ENCODE measurements at regions not wholly inside any gene's neighbourhood (a gene's known extent, or its start where the extent isn't known, plus 50 kb on each side); places are given as distances from the start of the nearest gene placed in this dataset.

DNA sequence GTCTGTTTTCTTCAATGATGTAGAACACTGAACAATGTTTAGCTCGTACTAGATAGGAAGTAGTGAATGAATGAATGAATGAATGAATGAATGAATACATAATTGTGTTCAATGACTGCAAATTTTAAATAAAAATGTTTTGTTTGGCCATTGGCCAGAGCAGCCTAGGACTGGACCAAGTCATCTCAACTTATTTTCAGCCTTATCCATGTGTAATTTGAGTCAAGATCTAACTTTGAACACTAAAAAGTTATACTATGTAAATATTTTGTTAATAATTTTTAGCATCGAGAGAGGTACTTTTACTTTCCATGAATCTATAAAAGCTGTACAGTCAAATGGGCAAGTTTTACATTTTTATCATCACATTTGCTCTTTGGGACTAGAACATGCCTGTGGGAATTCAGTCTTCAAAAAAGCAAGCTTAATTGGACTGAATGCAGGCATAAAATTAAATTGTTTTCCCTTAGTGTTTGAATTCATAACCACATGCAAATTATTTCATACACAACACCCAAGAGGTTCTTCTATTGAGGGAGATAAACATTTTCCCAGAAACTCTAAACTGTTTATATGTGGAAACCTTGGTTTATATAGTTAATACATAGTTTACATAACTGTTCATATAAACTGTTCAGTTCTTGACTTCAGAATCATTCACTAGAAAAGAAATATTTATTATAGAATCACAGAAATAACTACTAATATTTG lies 222.1 kb upstream of the ANO3 start:
- DNase-seq = no peak

DNA sequence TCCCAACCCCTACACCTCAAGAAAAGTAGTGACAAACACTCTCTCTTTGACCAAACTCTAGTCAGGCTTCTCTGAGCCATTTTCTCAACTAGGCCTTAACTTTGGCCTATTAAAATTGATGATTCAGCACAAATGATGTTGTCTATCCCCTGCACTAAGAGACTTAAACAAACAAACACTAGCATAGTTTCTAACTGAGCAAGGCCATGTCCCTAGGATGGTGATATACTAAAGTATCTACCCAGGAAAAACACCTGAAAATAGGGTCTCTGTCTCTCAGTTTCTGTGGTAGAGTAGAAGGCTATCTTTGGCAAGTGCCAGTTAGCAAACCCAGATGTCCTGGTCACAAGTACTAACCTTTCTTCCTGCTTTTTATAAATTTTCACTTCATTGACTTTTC lies 219.7 kb upstream of the ANO3 start:
- DNase-seq = no peak

DNA sequence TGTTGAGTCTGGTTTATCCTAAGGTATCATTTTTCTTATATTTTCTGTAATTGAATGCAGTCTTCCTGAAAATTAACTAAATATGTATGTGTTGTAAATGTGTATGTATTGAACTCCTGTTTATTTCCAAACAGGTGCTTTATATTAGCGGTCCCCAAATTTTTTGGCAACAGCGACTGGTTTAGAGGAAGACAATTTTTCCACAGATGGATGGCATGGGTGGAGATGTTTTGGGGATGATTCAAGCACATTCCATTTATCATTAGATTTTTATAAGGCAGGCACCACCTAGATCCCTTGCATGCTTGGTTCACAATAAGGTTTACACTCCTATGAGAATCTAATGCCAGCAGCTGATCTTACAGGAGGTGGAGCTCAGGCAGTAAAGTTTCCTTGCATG lies 210.5 kb upstream of the ANO3 start:
- DNase-seq = no peak

DNA sequence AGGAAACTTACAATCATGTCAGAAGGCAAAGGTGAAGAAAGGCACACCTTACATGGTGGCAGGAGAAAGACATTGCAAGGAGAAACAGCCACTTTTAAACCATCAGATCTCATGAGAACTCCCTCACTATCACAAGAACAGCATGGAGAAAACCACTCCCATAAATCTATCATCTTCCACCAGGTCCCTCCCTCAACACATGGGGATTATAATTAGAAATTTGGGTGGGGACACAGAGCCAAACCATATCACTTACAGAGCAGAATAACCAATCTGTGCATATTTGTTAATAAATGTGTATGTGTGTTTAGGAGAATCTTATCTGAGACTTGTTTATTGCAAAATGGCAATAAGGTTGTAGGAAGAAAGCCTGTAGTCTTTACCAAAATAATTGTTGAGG lies 205.2 kb upstream of the ANO3 start:
- DNase-seq = no peak

DNA sequence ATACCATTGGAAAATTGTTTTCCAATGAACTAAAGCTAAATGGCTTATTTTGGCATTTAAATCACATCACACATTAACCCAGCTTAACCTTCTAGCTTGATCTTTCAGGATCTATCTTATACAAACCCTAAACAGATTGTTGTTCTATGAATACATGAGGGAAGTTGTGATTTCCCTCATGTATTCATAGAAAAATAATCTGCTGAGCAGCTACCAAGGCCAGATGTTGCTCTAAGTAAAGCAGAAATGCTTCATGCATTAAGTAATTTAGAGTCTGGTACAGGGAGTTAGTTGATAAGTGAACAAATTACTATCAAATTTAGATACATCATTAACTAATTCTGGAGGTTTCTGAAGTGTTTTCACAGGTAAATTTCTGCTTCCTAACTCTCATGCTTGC lies 204.6 kb upstream of the ANO3 start:
- no peak for DNase-seq

DNA sequence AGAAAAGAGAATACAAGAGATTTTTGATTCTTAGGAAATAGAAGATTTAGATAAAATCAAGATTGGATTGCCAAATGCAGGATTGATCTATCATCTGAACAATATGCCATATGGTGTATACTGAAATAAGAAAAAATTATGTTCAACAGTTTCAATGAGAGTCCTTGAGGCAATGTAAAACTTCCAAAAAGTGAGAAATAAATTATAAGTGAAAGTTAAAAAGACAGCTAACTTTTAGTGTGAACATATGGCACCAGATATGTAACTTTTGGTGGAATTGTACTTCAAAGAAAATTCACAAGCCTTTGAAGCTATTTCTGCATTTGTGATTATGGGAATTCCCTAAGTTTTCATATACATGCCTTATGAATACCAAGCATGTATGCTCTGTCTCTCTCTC lies 200.5 kb upstream of the ANO3 start:
- DNase-seq = no peak

DNA sequence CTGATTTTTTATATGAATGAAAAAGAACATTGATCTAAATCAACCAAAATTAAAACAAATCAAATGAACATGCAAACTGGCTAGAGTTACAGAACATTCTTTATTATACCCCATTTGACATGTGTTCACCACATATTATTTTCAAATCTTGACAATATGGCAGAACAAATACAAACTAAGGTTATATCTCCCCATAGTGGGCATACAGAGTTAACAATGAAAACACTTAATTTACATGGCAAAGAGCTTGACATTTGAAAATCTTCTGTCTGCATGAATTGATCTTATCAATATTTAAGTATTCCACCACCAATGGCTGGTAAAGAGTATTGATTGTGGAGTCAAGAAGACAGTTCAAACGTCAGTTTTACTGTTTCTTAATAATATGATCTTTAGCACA lies 197.9 kb upstream of the ANO3 start:
- no peak for DNase-seq

DNA sequence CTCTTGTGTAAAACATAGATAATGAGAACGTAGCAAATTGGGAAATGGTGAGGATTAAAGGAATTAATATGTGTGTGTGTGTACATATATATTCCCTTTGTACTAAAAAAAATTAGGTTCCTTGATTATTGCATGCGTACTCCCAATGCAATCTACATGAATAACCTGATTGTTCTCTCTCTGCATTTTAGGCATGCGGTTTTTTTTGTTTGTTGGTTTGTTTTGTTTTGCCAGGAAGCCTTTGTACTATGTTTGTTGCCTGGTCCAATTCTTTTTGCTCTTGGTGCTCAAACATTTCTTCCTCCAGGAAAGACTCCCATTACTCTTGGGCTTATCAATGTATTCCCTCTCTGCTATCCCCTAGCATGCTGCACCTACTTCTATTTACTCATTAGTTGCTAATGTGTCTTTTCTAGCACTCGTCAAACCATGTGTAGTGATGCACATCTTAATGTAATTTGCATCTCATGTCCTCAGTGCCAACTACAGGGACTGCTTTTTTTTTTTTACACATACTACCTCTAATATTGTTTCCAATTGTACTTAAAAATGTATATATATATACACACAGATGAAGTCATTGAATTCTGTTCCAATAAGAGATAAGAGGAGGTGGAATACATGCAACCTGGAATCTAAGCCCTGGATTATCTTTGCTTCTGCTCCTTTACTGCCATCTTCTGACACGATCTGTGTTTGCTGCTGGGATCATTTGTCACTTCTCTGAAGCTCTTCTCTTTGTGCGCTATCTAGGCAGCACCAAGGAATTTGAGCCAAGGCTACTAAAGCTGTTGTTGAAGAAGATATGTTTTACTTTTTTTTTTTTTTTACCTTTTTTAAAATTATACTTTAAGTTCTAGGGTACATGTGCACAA lies 197.2 kb upstream of the ANO3 start:
- no peak for DNase-seq

DNA sequence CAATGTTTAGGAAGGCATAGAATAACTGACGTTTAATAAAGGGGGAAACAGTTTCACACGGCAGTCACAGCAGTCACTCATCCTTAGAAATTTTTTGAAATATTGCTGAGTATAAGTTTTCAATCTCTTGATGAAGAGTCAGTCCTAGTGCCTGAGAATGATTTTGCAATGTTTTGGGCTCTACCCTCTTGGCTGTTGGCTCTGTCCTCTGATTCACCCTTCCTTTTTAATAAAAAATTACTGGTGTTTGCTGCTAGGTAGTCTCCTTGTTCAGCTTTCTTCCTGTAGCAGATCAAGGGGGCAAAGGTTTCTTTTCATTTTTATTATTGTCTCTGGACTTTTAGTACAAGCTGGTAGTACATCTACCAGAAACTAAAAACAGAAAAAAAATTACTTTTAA lies 194.3 kb upstream of the ANO3 start:
- no peak for DNase-seq

DNA sequence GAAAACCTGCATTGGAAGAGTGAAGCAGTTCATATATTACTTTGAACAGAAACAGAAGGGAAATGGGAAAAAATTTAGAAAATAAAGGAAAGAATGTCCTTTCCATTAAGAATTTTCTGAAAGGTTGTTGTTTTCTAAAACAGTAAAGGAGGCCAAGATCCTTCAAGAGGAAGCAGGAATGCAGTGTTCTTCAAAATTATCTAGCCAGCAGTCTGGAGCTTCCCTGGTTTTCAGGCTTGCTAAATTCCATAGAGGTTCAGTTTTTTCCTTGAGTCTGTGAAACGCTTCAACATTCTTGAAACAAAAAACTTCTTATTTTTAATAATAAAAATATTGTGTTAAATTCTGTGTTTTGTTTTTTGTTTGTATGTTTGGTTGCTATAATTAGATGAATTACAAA lies 189.0 kb upstream of the ANO3 start:
- DNase-seq = no peak

DNA sequence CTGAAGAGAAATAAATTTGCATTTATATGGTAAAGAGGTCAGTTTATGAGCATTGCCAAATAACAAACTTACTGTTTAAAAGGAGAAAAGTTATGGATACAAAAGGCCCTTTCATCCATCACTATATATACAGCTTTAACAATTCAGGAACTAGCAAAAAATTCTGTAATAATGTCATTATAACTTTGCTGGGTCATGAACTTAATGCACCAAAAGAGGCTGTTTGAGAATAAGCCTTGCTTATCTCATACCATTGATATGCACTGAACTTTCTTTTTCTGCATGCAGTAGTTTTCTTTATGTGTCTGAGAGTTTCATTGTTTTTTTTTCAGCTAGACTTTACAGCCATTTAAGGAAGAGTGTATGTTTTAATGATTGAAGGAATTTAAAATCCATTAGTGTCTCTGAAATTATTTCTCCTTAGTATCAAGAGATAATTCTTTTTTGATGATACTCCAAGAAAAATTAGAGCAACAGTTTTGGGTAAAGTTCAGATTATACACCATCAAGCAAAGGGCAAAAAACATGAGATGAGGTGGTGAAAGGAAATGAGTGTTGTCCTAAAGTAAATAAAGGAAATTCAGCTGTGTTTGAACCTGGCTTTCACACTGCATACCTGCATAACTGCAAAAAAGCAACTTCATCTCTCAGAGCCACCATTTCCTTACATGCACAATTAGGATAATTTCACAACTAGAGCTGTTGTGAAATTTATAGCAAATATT lies 188.2 kb upstream of the ANO3 start:
- DNase-seq = no peak

DNA sequence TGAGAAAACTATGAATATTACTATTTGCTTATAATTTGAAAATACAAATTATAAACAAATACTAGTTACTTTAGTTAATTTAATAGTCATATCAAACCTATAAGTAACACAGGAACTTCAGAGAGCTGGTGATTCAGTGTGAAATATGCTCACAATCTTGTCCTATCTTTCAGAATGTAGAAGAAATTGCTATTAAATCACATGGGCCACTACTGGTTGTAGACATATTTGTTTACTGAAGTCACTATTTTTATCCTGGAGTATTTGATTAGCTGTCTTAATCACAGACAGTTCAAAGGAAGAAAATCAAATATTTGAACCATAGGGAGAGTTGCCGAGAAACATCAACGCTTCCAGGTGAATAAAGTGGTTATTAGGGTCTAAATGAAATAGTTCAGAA lies 187.6 kb upstream of the ANO3 start:
- DNase-seq = no peak

DNA sequence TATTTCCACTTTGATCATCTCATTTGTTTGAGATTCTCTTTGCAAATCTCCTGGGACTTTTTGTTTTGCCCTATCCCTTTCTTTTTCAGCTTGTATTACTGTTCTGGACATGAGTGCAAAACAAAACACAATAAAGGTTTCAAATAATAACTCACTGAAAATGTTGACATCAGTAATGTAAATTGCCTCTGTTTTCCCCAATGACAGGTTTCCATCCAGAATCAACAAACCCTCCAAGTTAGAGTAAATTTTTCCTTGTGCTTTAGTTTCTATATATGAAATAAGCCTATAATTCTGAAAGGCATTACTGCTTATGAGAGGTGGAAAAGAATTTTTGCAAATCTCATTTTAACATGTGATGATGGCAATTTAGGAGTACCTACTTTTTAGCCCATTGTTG lies 187.0 kb upstream of the ANO3 start:
- no peak for DNase-seq

DNA sequence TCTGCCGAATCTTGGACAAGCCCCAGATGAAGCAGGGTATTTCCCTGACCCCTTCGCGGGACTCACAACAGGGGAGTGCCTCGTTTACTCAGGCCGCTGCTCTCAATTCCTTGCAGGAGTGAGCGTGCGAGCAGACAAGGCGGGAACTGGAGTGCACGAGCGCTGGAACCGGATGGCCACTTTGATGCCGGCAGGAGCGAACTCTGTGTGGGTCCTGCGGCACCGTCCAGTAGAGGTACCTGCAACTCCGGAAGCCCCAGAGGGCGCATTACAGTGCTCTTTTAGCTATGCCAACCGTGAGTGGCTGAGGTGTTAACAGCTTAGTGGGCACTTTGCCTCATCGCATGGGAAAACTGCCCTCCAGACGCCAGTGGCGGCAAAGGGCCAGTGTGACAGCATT lies 182.3 kb upstream of the ANO3 start:
- no peak for DNase-seq

DNA sequence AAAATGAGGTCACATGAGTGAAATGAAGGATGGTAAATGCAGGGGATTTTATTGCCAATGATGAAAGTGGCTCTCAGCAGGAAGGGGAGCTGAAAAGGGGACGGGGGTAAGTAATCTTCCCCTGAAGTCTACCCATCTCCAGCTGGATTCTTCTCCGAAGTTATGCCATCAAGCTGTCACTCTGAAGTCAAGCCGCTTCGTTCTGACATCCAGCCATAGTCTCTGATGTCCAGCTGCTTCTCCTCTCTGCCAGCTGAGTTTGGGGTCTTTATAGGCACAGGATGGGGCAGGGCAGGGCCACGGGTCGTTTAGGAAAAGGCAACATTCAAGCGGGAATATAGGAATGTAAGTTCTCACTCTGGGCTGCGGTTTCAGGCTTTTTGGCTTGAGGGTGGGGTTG lies 181.9 kb upstream of the ANO3 start:
- DNase-seq = no peak

DNA sequence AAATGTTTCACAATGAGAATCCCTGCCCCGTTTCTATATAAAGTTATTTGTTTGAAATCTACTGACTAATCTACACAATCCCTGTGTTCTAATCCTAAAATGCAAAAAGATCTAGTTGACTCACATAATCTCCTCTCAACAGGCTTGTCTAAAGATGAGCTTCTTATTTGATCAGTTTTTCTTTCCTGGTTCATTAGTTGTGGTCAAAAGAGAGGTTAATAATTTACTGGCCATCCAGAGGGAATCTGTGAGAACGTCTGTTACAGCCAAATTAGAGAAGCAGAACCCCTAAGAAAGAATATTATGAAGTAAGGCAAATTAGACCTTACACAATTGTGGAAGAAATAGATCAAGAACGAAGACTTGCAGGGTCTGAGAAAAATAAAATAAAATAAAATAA lies 173.7 kb upstream of the ANO3 start:
- DNase-seq = no peak

DNA sequence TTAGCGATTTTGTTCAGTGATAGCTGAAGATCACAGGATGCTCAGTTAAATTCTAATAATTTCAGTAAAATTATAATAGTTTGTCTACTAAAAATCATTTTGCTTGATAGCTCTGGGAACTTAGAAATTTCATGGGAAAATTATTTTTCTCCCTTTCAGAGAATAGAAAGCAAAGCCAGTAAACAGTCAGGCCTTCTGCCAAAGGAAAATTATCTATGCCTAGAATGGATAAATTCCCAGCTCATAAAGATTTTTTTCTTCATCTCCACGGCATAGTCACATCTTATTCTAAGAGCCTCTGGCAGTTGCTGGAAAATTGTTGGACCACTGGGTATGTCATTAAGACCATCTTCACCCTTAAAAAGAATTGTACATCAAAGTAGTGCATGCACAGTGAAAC lies 169.6 kb upstream of the ANO3 start:
- no peak for DNase-seq

DNA sequence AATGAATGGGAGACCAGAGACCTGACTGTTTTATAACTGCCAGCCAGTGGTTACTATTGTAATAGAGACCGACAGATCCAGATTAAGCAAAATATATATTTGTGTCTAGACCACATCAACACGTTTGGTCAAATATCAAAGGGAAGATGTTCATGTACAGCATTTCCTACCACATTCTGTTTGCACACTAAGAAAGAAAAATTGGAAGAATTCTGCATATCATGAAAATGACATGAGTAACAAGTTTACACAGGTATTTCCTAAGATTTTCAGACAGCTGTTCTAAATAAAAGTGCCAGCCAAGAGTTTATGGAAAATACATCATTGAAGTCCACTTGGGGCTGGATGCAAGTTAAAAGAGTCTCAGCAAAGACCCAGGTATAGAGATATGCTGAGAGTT lies 145.5 kb upstream of the ANO3 start:
- no peak for DNase-seq

DNA sequence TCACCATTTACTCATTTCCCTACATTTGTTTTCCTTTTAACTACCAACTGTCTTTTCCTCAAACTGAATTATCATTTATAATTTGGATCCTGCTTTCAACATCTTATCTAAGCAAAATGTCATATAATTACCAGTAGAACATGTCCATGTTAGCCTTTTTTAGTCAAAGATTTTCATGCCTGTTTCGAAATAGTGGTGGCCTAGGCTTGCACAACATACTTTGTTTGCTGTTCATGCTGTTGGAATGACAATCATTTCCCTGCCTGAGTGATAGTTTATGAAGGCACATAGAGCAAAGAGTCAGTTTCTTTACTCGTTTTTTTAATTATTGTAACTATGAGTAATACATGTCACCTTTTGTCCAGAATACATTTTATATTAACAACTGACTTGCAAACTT lies 144.3 kb upstream of the ANO3 start:
- no peak for DNase-seq

DNA sequence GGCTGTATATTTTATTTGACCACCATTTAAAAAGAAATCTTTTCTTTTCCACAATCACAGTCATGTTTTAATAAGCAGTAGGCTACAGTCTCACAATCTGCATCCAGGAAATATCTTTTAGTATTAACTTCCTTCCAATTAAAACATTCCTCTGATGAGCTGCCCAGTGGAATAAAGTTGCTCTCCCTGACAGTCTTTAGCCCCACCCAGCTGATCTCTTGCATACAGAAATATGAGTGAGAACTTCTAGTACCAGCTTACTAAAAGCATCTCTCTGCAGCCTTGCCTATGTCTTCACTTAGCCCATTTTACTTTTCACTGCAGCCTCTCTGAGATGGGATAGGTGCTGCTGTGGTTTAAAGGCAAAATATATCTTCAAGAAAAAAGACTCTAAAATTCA lies 143.4 kb upstream of the ANO3 start:
- DNase-seq = no peak

DNA sequence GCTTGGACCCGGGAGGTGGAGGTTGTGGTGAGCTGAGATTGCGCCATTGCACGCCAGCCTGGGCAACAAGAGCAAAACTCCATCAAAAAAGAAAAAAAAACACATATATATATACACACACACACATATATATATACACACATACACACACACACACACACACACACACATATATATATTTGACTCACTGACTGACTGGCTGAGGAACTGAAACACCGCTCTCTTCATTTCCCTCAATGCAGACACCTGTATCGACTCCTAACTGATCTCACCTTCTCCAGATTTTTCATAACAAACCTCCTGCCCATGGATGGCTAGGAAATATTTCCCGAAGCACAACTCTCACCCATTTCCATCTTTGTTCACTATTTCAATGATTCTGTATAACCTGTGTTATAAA lies 140.7 kb upstream of the ANO3 start:
- DNase-seq = no peak

DNA sequence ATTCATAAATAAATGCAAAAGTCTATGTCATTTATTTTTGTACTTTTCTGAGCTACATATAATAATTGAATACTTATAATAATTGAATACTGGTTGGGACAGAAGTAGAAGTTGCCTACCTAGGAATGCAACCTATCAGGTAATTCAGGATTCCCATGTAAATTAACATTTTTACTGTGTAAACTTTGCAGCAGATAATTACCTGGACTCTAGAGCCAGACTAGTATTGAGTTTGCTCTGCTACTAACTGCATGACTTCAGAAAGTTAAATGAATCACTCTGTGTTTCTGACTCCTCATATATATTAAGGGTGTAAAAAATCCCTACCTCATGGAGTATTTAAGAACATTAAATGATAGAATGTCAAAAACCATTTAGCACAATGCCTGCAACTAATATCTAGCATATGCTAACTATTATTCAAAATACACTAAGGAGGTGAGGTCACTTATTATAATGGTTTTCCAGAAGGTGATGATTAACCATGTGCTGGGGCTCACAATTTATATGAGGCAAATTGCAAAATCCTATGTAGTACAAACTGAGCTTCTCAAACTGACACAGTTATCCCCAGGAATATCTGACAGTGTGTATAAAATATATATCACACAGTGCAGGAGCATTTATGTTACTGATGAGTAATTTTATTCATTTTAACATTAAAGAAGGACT lies 138.1 kb upstream of the ANO3 start:
- DNase-seq = no peak

DNA sequence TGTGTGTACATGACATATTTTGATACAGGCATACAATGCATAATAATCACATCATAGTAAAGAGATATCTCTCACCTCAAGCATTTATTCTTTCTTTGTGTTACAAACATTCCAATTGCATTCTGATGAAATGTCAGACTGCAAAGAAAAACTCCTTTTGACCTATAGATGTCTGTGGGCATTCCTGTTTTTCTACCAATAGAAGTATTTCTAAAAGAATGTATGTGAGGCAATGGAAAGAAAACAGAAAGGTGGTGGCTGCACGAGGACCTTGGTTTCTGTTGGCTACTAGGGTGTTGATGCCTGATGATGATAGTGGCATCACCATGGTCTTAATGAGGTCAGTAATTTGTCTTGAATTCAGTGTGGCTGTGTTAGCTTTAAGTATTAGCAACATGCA lies 137.0 kb upstream of the ANO3 start:
- no peak for DNase-seq

Measured in suppressor macrophage (primary cell).